Gastrocnemius medialis (tissue), 4 donors: ENCODE measurements at regions not wholly inside any gene's neighbourhood (a gene's known extent, or its start where the extent isn't known, plus 50 kb on each side); places are given as distances from the start of the nearest gene placed in this dataset.

Experiments
- CTCF ChIP-seq, 5 experiments: fragments of 450-650 bp in 3 of 5; fragments of 200-600 bp in 2 of 5; sonication (generic) in 2 of 5; IDR thresholded peaks in 4 of 5; conservative IDR thresholded peaks in 1 of 5; 1 replicate in 4 of 5; 2 replicates in 1 of 5; pipeline ENCODE4 v1.5.1; 2016 to 2019; ENCODE audit warnings: antibody characterized with exemption in 5 of 5, mild to moderate bottlenecking in 3 of 5, moderate library complexity in 3 of 5
- POLR2A ChIP-seq, 2 donors: fragments of 450-650 bp; IDR thresholded peaks; one replicate each; pipeline ENCODE4 v1.6.1; 2017; ENCODE audit warnings: antibody characterized with exemption in 2 of 2, mild to moderate bottlenecking in 2 of 2, moderate library complexity in 2 of 2

GRCh38 chr18:67621906-67622305, 105.4 kb upstream of the DSEL start:
- TF ChIP-seq CTCF (IDR thresholded peaks at IDR 0.05 in 4 of 5, conservative IDR thresholded peaks at IDR 0.05 in 1 of 5), result no peak
- TF ChIP-seq POLR2A (IDR thresholded peaks at IDR 0.05), result no peak
